Stimulated activated effector memory CD8-positive, alpha-beta T cell treated with anti-CD3 and anti-CD28 coated beads, Interleukin-12 subunit alpha, Interleukin-12 subunit beta, amount 100 ng/mL, for 72 hours (primary cell): ENCODE measurements at regions not wholly inside any gene's neighbourhood (a gene's known extent, or its start where the extent isn't known, plus 50 kb on each side); places are given as distances from the start of the nearest gene placed in this dataset.

Source experiments
- ATAC-seq: fragments of 150-1000 bp; cut with Tn5 transposase; 2 replicates; pipeline ENCODE4 v1.10.0; 2021
- DNase-seq, 2 donors: peaks; one replicate each; pipeline ENCODE4 v3.0.0; 2021 to 2022; ENCODE audit warnings: low spot score in 2 of 2
- H3K27ac Mint-ChIP-seq: one replicate; pipeline ENCODE4 v1.8.0; 2022; ENCODE audit warnings: mild to moderate bottlenecking, mixed read lengths
- H3K36me3 Mint-ChIP-seq: one replicate; pipeline ENCODE4 v1.8.0; 2022; ENCODE audit warnings: mild to moderate bottlenecking, mixed read lengths
- H3K4me1 Mint-ChIP-seq: one replicate; pipeline ENCODE4 v1.8.0; 2022; ENCODE audit warnings: mixed read lengths
- H3K4me3 Mint-ChIP-seq: one replicate; pipeline ENCODE4 v1.8.0; 2022; ENCODE audit warnings: mild to moderate bottlenecking, mixed read lengths
- H3K9me3 Mint-ChIP-seq: one replicate; pipeline ENCODE4 v1.8.0; 2022; ENCODE audit warnings: mixed read lengths

DNA sequence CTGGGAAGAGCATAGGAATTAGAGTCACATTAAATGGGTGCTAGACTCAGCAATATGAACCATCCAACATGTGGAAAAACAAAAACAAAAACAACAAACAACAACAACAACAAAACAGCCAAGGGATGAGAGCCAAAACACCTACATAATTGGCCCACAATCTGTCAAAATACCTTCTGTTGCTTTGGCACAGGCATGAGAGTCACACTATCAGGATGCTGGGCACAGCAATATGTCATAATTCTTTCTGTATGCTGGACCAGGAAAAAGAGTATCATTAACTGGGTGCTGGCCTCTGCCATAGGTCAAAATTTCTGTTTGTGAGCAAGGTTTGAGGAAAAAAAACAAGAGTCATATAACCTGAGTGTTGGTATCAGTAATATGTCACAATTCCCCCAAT, 979.1 kb upstream of the TSPY4 start:
- Mint-ChIP-seq H3K27ac (no peak overlapping the region), H3K4me3 (no peak overlapping the region), H3K4me1 (no peaks in the 10 kb centered on the region), H3K36me3 (no peaks in the 10 kb centered on the region), H3K9me3 (no peaks in the 10 kb centered on the region)
- no peak for DNase-seq
- no peak for ATAC-seq

DNA sequence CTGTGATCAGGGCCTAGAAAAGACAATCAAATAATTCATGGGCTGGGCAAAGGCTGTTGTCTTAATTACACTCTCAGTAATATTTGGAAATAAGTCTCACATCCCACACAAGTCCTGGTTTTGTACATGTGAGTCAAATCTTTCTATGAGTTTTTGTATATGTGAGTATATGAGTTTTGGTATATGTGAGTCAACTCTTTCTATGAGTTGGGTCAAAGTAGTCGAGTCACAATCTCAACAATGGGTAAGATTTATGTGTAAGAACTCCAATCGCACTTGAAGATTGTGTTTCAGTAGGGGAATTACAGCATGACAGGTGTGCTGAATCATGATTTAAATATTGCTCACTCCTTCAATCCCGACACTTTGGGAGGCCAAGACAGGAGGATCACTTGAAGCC, 975.5 kb upstream of the TSPY4 start:
- H3K4me1 Mint-ChIP-seq: no peaks in the 10 kb centered on the region
- no peak overlapping the region for H3K4me3 Mint-ChIP-seq
- peaks cover 2% of the 10 kb centered on the region for H3K9me3 Mint-ChIP-seq
- no peak overlapping the region for H3K27ac Mint-ChIP-seq
- ATAC-seq (peak; percentile 78), DNase-seq (no peak)
- no peaks in the 10 kb centered on the region for H3K36me3 Mint-ChIP-seq

DNA sequence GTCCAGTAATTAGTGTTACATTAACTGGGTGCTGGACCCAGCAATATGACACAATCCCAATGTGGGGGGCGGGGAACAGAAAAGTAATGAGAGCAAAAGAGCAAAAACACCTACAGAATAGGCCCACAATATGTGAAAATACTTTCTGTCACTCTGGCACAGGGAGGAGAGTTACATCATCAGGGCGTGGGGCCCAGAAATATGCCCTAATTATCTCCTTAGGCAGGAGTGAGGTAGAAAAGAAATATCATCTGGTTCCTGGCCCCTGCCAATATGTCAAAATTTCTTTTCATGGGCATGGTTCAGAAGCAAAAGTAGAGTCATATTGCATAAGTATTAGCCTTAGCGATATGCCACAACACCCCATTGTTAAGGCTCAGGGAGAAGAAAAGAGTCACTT, 959.8 kb upstream of the TSPY4 start:
- no peak for DNase-seq
- H3K4me3 Mint-ChIP-seq: no peak overlapping the region
- no peaks in the 10 kb centered on the region for H3K4me1 Mint-ChIP-seq

DNA sequence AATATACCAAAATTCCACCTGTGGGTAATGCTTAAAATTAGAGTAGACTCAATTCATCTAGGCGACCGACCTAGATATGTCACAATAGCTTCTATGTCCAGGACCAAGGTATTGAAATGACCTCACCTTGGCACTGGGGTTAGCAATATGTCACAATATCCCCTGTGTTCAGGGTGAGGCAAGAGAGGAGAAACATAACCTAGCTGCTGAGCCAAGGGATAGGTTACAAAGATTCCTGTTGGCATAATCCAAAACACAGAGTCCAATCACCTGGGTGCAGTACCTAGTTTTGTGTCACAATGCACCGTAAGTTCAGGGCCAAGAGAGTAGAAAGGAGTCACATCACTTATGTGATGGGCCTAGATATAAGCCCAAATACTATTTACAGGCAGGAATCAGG, 957.5 kb upstream of the TSPY4 start:
- DNase-seq: no peak
- ATAC-seq: no peak
- no peaks in the 10 kb centered on the region for H3K36me3 Mint-ChIP-seq

More for the DNA sequence above, 959.8 kb upstream of the TSPY4 start:
- Mint-ChIP-seq H3K27ac (no peak overlapping the region), H3K9me3 (no peaks in the 10 kb centered on the region), H3K36me3 (no peaks in the 10 kb centered on the region)
- no peak for ATAC-seq

DNA sequence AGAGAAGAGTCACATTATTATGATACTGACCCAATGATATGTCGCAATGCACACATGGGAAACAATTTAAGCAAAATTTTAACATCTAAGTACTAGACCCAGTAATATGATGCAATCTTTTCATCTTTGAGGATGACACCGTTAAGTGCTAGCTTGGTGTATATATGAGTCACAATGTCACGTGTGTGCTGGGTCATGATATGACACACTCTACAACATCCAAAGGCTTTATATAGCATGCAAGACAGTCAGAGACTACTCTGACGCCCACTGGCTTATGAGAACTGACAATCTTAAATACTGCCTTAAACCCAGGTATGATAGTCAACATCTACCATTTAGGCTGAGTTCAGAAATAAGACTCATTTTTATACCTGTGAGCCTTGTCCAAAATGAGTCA, 955.8 kb upstream of the TSPY4 start:
- Mint-ChIP-seq H3K36me3 (no peaks in the 10 kb centered on the region), H3K27ac (no peak overlapping the region), H3K4me1 (no peaks in the 10 kb centered on the region), H3K4me3 (no peak overlapping the region), H3K9me3 (no peaks in the 10 kb centered on the region)
- ATAC-seq: peak; percentile 85
- no peak for DNase-seq

More for the DNA sequence above, 957.5 kb upstream of the TSPY4 start:
- Mint-ChIP-seq H3K4me1 (no peaks in the 10 kb centered on the region), H3K27ac (no peak overlapping the region), H3K9me3 (no peaks in the 10 kb centered on the region), H3K4me3 (no peak overlapping the region)

DNA sequence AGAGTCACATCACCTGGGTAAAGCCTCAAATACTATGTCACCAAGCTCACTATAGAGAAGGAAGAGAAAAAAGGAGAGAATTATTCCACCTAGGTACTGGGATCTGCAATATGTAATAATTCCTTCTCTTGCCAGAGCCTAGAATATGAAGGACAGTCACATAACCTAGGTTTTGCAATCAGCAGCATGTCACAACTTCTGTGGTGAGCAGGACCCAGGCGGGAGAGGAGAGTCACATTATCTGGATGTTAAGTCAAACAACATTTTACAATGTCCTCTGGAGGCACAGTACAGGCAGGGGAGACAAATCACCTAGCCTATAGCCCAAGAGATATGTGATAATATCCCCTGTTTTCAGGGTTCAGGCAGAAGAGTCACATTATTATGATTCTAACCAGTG, 951.2 kb upstream of the TSPY4 start:
- ATAC-seq: no peak

DNA sequence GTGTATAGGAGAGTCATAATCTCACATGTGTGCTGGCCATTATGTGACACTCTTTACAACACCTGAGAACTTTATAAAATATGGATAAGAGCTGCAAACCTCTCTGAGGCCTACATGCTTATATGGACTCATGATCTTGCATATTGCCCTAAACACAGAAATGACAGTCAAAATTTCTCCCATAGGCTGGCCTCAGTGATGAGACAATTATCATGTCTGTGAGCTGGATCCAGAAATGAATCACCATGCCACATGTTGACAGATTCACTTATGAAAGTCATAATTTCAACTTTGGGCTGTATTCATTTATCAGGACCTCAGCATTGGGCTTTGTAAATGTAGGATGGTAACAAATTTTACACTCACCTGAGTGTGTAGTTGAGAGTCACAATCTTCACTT, 948.8 kb upstream of the TSPY4 start:
- Mint-ChIP-seq H3K4me3 (no peak overlapping the region), H3K4me1 (no peaks in the 10 kb centered on the region), H3K36me3 (no peaks in the 10 kb centered on the region), H3K9me3 (no peaks in the 10 kb centered on the region), H3K27ac (no peak overlapping the region)
- ATAC-seq (peak; percentile 63), DNase-seq (no peak)

More for the DNA sequence above, 951.2 kb upstream of the TSPY4 start:
- Mint-ChIP-seq H3K27ac (no peak overlapping the region), H3K9me3 (no peaks in the 10 kb centered on the region), H3K4me3 (no peak overlapping the region), H3K4me1 (no peaks in the 10 kb centered on the region), H3K36me3 (no peaks in the 10 kb centered on the region)
- no peak for DNase-seq

DNA sequence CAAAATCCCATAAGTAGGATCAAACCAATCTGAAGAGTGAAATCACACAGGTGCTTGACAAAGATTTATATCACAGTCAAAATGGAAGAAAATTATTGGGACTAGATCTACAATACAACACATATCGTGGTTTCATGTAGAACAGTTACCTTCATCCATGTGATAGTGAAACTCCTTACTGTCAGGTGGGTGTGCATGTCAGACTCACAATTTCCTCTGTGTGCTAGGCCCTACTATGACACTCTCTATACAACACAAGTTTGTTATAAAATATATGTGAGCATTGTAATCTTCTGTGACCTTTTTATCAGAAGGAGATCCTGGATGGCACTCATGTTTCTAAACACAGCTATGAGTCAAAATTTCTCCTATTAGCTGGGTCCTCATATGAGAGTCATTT, 947.0 kb upstream of the TSPY4 start:
- H3K36me3 Mint-ChIP-seq: no peaks in the 10 kb centered on the region
- H3K27ac Mint-ChIP-seq: no peak overlapping the region
- H3K4me1 Mint-ChIP-seq: no peaks in the 10 kb centered on the region
- no peak for DNase-seq
- no peaks in the 10 kb centered on the region for H3K9me3 Mint-ChIP-seq
- H3K4me3 Mint-ChIP-seq: no peak overlapping the region
- no peak for ATAC-seq

DNA sequence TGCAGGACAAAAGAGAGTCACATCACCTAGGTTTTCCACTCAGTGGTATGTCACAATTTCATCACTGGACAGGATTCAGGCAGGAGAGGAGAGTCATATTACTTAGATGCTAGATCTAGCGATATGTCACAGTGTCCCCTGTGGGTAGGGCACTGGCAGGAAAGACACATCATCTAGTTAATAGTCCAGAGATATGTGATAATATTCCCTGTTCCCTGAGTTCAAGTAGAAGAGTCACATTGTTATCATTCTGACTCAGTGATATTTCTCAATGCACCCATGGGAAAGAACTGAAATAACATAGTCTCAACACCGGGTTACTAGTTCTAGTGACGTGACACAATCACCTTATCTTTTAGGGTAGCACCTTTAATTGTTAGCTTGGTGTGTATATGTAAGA, 944.0 kb upstream of the TSPY4 start:
- H3K36me3 Mint-ChIP-seq: no peaks in the 10 kb centered on the region
- no peak overlapping the region for H3K27ac Mint-ChIP-seq
- no peak overlapping the region for H3K4me3 Mint-ChIP-seq
- DNase-seq: no peak
- H3K4me1 Mint-ChIP-seq: no peaks in the 10 kb centered on the region
- no peaks in the 10 kb centered on the region for H3K9me3 Mint-ChIP-seq
- ATAC-seq: no peak

DNA sequence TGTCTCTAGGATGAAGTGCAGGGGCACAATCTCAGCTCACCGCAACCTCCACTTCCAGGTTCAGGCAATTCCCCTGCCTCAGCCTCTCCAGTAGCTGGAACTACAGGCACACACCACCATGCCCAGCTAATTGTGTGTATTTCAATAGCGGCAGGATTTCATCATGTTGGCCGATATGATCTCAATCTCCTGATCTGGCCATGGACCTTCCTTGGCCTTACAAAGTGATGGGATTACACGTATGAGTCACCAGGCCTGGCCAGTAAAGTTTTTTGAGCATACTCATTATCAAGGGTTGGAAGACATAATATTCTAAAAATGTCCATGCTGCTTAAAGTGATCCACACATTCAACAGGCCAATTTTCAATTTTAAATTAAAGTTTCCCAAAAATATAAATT, 914.4 kb upstream of the TSPY4 start:
- Mint-ChIP-seq H3K4me3 (no peak overlapping the region), H3K36me3 (no peaks in the 10 kb centered on the region), H3K4me1 (no peaks in the 10 kb centered on the region), H3K27ac (no peak overlapping the region), H3K9me3 (peaks cover 3% of the 10 kb centered on the region)
- DNase-seq: no peak
- ATAC-seq: no peak

DNA sequence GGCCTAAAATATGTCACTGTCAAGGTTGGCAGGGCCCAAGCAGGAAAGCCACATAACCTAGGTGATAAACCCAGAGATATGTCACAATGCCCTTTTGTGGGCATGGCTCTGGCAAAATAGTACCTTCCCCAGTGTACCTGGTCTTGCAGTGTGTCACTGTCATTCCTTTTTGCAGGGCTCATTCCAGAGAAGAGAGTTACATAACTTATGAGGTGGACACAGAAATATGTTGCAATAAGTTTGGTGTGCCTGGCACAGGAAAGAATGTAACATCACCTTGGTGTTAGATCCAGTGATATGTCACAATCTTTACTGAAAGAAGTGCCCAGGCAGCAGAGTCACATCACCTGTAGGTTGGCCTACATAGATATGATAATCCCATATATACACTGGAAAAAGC, 910.8 kb upstream of the TSPY4 start:
- no peak for ATAC-seq
- Mint-ChIP-seq H3K36me3 (no peaks in the 10 kb centered on the region), H3K4me3 (no peak overlapping the region), H3K27ac (no peak overlapping the region), H3K4me1 (no peaks in the 10 kb centered on the region), H3K9me3 (peaks cover 3% of the 10 kb centered on the region)
- no peak for DNase-seq

DNA sequence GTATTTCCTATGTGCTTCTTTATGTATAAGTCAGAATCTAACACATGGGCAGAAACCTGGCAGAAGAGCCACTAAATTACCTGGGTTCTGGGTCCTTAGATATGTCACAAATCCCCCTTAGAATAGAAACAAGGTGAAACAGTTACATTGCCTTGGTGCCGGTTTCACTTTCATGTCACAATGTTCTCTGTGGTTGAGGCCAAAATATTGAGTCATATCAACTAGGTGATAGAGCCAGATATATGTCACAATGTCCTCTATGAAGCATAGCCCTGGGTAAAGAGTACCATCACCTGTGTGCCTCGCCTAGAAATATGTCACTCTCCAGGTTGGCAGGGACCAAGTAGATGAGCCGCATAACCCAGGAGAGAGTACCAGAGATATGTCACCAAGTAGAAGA, 899.8 kb upstream of the TSPY4 start:
- no peaks in the 10 kb centered on the region for H3K36me3 Mint-ChIP-seq
- H3K9me3 Mint-ChIP-seq: no peaks in the 10 kb centered on the region
- no peaks in the 10 kb centered on the region for H3K4me1 Mint-ChIP-seq
- ATAC-seq (peak; percentile 55), DNase-seq (no peak)
- H3K27ac Mint-ChIP-seq: no peak overlapping the region
- H3K4me3 Mint-ChIP-seq: no peak overlapping the region

DNA sequence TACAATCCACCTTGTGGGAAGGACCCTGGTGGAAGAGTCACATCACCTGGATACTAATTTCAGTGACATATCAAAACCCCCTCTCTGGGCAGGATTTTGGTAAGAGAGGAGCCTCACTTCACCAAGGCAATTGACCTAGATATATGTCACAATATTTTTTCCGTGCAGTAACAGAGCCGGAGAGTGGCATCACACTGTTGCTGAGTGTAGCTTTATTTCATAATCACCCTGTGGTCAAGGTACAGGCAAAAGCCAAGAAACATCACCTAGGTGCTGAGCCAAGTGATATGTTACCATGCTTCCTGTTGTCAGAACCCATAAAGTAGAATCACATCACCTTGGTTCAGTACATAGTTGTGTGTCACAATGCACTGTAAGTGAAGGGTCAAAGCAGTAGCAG, 895.2 kb upstream of the TSPY4 start:
- Mint-ChIP-seq H3K4me3 (no peak overlapping the region), H3K27ac (no peak overlapping the region), H3K36me3 (no peaks in the 10 kb centered on the region), H3K4me1 (no peaks in the 10 kb centered on the region), H3K9me3 (no peaks in the 10 kb centered on the region)
- no peak for ATAC-seq
- DNase-seq: no peak

DNA sequence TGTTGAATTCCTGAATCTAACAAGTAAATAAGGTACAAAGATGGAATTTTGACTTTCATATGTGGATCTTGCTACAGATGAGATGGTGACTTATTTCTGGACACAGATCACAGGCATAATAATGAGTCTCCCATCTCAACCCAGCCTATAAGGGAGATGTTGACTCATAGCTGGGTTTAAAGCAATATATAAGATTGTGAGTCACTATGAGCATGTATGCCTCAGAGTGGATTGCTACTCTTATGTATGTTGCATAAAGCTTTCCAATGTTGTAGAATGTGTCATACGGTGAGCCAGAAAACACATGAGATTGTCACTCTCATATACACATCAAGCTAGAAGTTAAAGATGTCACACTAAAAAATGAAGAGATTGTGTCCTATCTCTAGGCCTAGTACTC, 884.3 kb upstream of the TSPY4 start:
- Mint-ChIP-seq H3K4me1 (no peaks in the 10 kb centered on the region), H3K27ac (no peak overlapping the region), H3K9me3 (peaks cover 2% of the 10 kb centered on the region), H3K36me3 (no peaks in the 10 kb centered on the region), H3K4me3 (no peak overlapping the region)
- DNase-seq: no peak
- peak; percentile 63 for ATAC-seq

DNA sequence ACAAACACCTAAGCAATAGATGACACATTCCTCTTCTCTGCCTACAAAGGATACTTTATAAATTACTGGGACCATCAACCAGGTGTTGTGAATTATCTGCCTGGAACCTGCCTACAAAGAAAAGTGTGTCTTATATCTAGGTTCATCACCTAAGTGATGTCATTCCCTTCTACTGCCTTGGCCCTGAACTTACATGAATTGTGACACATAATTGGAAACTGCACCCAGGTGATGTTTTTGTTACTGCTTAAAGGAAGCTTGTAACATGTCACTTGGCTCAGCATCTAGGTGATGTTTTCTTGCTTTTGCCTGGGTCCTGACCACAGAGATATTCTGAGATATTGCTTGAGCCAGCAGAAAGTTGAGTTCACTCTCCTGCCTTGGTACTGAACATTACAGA, 870.5 kb upstream of the TSPY4 start:
- H3K27ac Mint-ChIP-seq: no peak overlapping the region
- H3K36me3 Mint-ChIP-seq: no peaks in the 10 kb centered on the region
- no peak overlapping the region for H3K4me3 Mint-ChIP-seq
- peaks cover 3% of the 10 kb centered on the region for H3K9me3 Mint-ChIP-seq
- DNase-seq (no peak), ATAC-seq (no peak)
- no peaks in the 10 kb centered on the region for H3K4me1 Mint-ChIP-seq

DNA sequence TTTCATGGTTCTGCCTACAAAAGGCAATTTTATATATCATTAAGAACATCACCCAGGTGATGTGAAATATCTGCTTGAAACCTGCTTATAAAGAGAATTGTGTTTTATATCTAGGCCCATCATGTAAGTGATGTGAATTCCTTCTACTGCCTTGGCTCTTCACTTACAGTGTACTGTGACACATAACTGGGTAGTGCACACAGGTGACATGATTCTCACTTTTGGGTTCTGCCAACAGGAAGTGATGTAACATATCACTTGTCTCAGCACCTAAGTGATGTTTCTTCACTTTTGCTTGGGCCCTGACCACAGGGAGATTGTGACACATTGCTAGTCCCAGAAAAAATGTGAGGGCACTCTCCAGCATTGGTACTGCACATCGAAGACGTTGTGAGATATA, 867.0 kb upstream of the TSPY4 start:
- no peak for DNase-seq
- H3K4me3 Mint-ChIP-seq: no peak overlapping the region
- H3K4me1 Mint-ChIP-seq: no peaks in the 10 kb centered on the region
- no peaks in the 10 kb centered on the region for H3K36me3 Mint-ChIP-seq
- peaks cover 3% of the 10 kb centered on the region for H3K9me3 Mint-ChIP-seq
- ATAC-seq: peak; percentile 36
- no peak overlapping the region for H3K27ac Mint-ChIP-seq

DNA sequence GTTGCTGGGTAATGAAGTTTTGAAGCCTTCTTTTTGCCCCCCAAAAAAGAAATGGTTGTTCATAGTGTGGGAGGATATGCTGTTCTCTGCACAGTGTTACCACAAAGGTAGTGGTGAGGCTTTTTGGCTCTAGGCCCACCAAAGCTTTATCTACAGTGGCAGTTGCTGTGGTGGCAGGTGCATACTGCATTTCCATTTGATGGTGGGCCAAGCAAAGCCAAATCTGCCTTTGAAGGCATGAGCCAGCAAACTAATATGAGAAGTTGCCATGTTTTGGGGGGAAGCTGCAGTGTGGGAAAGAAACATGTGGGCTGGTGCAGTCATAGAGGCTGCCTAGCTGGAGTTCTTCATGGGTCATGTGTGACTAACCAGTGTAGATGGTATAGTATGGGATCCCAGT, 858.1 kb upstream of the TSPY4 start:
- H3K4me1 Mint-ChIP-seq: no peaks in the 10 kb centered on the region
- H3K36me3 Mint-ChIP-seq: no peaks in the 10 kb centered on the region
- no peak for ATAC-seq
- no peaks in the 10 kb centered on the region for H3K9me3 Mint-ChIP-seq
- H3K27ac Mint-ChIP-seq: no peak overlapping the region
- no peak for DNase-seq
- no peak overlapping the region for H3K4me3 Mint-ChIP-seq
